NCI-H1436 (cell line): ENCODE measurements at regions not wholly inside any gene's neighbourhood (a gene's known extent, or its start where the extent isn't known, plus 50 kb on each side); places are given as distances from the start of the nearest gene placed in this dataset.

Experiments used
- DNase-seq: peaks from one replicate; lab custom pipeline; 2025; lab: John Stamatoyannopoulos, UW

DNA sequence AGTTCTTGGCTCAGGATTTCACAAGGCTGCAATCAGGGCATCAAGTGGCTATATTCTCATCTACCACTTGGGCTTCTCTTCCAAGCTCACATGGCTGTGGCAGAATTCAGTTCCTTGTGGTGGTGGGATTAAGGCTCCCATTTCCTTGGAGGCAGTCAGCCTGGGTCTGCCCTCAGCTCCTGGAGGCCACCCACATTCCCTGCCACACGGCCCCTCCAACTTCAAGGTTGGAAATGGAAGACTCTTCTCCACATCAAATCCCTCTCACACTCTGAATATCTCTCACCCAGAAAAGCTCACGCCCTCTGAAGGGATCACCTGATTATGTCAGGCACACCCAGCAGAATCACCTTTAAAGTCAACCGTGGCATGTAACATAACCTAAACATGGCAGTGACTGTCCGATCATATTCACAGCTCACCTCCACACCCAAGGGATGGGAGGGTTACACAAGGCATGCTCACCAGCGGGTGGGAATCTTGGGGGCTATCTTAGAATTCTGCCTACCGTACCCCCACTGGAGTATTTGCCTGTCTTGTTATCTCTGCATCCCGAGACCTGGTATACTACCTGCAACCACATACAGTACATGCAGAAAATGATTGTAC, 256.2 kb upstream of the KLHL29 start:
- DNase-seq: no peak

DNA sequence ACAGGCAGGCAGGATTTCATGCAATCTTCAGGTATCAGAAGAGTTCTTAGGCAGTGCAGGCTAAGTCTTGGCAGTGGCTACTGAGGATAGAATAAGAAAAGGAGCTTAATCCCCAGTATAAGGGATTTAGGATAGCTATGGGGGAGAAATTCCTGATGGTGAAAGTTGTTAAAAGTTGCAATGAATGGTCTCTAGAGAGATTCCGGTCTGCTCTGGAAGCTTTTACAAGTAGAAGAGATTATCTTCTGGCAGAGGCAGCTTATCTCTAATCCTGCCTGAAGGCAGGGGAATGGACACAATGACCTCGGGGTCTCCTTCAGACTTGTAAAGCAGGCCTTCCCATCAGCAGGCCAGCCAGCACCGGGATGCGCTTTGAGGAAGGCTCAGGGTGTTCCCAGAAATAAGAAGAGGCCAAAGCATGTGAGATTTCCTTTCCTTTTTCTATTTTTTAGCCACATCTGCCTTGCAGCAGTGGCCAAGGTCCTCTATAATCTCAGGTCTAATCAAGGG, 253.9 kb upstream of the KLHL29 start:
- no peak for DNase-seq

DNA sequence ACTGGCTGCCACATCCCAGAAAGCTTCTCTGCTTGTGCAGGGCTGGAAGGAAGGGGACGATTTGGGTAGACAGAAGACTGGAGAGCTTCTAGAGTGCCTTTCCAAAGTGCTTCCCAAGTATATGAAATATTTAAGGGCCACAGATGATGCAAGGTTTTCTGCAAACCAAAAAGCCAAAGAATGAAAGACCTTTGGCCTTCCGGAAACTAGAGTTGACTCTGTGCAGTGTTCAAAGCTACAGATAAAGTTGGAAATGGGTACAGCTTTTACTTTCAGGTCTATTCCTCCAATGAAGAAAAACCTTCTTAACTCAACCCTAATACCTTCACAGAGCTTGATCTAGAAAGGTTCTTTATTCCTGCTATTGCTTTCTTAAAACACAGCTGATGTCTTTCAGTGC, 253.0 kb upstream of the KLHL29 start:
- no peak for DNase-seq

DNA sequence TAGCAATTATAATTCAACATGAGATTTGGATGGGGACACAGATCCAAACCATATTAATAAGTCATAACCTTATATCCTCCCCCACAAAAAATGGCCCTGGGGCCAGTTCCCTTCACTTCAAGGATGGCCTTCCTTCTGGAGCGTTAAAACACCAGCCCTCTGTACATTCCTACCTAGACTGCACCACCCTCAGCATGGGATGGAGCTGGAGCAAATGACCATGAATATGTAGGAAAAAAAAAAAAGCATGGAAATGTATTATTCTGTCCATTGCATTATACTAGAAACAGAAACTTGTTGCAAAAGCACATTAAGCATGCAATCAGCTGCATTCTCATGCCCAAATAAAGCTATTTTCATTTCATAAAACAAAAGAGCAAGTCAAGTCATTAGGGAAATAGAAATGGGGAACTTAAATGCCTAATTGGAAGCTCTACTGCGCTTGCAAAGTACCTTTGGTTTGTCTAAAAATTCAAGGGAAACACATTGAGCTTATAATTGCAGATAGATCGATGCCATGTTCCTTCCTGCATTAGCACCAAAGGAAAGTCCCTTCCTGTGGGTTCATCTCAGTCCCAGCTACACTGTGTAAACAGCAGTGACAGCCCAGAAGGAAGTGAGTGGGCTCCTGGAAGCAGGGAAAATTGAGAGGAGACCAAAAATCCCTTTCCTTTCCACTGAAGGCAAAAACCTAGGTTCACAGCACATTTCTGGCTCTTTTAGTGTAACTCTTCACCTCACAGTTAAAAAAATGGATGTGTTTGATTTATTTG, 252.0 kb upstream of the KLHL29 start:
- DNase-seq: no peak

DNA sequence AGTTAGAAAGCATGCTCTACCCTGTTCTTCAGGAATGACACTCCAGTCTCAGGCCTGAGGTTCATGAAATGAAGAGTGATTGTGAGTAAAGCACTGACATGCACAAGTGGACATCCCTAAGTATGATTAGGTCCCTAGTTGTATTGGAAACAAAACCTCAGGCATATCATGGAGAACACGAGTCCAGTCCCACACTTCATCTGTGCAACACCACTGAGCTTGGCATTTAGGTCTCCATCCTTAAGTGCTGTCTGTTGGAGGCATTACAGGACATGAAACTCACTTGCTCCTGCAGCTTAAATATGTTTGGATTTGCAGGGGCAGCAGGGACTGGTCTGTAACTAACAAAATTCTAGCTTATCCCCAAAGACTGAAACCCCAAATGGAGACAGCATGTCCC, 250.3 kb upstream of the KLHL29 start:
- no peak for DNase-seq

DNA sequence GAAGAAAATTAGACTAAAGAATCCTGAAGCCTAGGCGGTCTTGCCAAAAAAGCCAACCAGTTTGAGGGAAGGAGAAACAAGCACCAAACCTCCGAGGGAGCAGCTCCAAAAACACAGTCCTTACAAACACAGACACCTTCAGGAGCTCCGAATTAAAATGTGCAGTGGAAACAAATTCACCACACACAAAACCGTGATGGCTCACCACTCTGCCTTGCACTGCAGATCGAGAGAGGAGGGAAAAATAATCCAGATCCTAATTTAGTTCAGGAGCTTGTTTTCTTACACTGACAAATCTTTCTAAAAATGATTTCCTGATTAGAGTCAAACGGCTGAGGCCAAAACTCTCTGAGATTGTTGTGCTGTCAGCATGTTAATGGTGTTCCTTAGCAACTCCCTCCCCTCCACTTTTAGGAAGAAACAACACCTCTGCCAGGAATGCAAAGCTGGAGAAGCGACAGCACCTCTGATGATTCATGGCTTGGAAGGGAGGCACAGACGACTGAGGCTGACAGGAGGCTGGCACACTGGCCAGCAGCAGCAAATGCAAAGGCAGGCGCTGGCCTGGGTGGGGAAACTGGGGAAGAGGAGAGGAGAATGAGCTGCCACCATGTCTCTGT, 249.4 kb upstream of the KLHL29 start:
- no peak for DNase-seq

DNA sequence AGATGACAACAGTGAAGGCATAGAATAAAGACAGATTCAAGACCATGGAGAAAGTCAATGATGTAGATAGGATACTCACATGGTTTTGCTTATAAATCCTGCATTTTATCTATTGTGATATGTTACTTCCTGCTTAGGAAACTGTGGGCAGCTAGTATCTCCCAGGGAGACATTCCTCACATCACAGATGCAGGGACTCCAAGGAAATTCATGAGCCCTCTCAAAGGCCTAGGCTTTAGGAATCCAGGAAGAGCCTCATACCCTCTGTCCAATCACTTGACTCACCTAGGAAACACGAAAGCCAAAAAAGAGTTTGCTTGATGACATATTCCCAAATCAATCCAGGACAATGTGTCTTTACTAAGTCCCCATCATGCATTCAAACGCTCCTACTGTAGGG, 247.8 kb upstream of the KLHL29 start:
- no peak for DNase-seq

DNA sequence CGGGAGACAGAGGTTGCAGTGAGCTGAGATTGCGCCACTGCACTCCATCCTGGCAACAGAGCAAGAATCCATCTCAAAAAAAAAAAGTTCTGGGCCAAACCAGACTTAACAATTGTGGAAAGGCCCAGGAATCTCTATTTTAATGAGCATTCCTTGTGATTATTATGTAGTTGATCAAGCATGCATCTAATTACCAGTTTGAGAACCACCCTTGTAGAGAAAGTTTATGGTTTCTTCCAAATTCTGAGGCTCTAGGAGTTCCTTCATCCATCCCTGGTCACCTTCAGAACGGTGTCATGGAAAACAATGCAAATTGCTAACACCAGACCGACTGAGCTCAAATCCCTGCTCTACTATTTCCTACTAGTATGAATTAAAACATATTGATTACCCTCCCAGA, 246.3 kb upstream of the KLHL29 start:
- DNase-seq: no peak

DNA sequence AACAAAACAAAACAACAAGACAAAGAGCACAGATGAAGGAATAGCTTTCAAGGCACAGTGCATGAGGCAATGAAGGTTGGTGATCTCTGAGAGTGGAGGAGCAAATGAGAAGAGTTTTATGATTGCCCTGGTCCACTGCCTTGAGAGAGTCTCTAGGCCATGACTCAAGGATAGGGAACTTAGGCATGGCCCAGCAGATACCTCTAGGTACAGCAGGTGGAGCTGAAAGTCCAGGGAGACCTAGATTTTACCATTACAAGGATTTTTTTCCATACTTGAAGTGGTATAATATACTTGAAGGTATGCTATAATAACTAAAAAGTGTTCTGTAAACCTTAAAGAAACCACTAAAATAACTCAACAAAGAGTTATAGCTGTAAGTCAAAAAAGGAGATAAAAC, 239.5 kb upstream of the KLHL29 start:
- no peak for DNase-seq

DNA sequence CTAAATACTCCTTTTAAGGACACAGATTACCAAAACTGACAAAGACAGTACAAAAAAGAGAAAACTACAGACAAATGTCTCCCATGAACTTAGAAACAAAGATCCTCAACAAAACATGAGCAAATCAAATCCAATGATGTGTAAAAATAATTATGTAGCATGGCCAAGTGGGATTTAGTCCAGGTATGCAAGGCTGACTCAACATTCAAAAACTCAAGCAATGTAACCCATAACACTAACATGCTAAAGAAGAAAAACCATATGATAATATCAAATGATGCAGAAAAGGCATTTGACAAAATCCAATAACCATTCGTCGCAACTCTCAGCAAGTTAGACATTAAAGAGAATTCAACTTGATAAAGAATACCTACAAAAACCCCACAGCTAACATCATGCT, 239.0 kb upstream of the KLHL29 start:
- no peak for DNase-seq

DNA sequence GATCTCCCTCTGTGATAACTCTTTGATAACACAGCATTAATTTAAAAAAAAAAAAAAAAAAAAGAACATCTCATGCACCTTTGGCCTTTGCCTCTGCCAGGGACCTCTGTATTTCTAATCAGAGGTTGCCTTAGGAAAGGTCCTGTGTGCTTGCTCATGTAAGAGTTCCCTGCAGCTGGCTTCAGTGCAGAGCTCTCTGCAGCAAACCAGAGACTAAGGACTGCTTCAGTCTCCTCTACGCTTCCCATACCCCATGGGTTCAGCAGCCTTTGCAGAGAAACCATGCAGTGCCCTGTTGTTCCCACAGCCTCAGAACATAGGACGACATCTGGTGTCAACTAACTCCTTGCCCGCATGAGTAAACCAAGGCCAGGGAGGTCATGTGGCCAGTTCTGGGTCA, 236.6 kb upstream of the KLHL29 start:
- no peak for DNase-seq

DNA sequence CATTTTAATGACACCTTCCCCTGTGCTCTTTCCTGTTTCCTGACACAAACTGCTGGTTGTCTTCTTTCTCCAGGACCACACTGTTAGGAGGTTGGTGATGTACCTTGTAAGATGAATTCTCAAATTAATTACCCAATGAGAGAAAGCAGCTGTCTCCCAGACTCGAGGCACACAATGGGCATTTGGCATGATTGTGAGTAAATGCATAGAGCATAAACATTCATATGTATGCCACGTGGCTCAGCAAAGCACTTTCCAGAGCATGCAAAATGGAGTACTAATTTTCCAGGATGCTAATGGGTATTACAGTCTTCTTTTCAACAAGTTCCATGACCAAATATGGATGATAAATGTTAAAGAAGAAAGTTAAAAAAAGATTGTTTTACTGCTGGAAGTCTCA, 235.2 kb upstream of the KLHL29 start:
- no peak for DNase-seq

DNA sequence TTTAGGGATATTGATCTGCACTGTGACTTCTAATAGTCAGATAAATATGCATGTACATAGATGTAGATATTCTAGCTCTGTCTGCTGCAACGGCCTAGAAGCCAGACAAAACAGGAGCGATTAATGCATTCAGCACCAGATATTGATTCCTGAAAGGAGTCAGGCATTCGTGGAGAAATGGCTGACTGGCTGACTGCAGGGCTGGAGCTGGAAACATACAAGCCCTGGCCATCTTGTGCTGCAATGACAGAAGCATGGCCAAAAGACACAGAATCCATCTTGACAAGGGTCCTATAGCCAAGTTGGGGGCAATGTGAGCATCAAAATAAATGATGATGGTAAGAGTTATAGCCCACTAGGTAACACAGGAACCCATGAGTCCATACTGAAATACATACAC, 231.5 kb upstream of the KLHL29 start:
- DNase-seq: no peak

DNA sequence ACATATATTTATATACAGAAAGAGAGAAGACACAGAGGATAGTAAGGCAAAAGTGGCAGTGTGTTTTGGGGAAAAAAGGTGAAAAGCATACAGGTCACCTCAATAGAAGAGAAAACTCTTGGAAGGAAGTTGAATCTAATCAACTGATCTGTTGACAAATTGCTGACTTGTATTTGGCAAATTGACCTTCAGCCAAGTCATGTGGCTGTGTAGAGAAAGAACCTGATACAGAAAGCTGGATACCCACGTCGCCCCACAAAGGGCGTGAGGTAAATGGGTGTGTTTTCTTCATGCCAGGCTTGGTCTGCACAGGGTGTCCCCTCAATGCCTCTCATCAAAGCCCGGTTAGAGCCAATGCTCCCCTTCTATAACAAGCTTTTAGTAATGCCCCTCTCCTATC, 230.0 kb upstream of the KLHL29 start:
- no peak for DNase-seq

DNA sequence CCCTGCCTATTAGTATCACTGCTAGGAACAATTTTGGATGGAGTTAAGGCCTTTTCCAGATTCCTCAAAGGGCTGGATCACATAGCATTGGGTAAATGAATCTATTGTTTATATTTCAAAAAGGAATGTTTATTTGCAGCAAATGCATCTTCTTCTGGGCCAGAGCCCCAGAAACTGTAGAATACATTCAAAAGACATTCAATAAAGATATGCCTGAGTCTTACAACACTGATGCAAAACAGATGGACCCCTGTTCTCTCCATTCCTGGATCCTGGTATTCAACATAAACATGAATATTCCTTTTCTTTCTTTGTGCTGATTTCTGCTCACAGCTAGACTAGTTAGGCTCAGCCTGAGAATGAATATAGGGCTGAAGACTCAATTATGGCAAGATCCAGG, 227.2 kb upstream of the KLHL29 start:
- DNase-seq: no peak

DNA sequence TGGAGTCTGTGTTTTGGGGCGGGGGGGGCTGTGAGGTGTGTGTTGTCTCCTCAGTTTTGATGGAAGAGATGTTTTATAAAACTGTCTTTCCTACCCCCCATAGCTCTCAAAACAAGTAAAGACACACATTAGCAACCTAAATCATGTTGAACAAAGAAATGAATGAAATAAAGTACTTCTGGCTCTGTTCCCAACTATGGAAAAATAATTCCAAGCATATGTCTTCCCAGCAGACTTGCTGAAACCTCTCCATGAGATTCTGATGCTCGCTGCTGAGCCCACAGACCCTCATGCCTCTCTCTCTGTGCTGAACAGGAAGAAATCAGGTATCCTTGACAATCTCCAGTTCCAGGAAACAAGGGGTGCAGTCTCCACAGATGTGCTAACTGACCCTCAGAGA, 226.7 kb upstream of the KLHL29 start:
- DNase-seq: no peak

DNA sequence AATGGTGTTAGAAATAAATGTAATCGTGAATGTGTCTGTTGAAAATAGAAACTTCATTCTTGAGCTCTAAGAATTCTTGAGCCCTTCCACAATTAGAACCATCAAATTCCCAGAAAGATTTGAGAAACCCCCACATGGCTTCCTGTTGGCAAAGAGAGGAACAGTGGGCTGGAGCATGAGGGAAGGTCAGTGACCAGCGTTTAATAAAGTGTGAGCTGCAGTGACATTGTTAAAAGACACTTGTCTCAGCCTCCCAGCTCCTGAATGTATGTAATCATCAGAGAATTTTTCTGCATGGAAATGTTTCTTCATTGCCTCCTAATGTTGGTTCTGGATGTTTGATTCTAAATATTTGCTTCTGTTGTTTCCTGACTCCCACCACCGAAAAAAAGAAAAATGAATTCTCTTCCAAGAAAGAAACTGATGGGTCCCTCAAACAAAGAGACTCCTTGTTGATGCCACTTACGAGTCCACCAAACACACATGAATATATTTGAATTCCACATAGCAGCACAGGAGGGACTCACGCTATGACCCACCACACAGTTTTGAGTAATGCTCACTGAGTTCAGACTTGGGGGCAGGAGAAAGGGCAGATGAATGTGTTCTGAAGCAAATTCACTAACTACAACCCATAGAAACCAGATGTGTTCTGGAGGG, 225.1 kb upstream of the KLHL29 start:
- no peak for DNase-seq

DNA sequence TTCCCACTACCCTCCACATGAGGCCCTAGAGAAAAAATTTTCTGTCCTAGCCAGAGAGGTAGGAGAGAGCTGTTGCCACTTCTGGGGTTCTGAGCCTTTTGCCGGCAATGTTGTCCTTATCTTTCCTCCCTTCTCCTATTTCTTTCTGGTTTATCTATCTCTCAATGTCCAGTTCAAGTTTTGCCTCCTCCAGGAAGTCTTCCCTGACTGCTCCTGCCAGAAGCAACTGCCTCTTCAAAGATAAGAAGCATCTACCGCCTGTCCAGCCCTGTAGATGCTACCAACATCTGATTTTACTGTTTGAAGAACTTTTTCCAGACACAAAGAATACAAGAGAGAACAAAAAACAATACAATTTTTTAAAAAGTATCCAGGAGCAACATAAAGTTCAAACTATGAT, 220.8 kb upstream of the KLHL29 start:
- no peak for DNase-seq

DNA sequence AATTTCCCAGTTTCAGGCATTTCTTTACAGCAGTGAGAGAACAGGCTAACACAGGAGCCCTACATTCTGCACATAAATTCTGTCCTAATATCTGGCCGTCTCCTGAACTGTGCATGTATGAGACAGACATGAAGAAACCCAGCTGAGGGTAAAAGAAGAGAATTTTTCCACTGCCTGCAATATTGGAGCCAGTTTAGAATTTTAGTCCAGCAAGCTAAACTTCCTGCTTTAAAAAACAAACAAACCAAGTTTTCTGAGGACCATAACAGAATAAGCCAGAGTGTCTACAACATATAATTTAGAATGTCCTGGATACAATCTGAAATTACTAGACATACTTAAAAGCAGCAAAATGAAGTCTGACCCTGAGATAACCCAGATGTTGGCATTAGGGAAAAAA, 215.1 kb upstream of the KLHL29 start:
- DNase-seq: no peak

DNA sequence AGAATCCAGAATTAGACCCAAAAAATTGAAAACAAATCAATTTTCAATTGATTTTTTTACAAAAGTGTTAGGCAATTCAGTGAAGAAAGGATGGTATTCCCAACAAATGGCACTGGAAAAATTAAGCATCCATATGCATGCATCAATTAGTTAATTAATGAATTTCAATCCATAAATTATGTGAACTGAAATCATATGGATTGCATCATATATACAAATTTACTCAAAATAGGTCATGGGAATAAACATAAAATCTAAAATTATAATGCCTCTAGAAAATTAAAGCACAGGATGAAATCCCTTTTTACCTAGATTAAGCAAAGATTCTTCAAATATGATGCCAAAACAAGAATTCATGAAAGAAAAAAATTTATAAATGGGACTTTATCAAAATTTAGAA, 213.9 kb upstream of the KLHL29 start:
- no peak for DNase-seq

DNA sequence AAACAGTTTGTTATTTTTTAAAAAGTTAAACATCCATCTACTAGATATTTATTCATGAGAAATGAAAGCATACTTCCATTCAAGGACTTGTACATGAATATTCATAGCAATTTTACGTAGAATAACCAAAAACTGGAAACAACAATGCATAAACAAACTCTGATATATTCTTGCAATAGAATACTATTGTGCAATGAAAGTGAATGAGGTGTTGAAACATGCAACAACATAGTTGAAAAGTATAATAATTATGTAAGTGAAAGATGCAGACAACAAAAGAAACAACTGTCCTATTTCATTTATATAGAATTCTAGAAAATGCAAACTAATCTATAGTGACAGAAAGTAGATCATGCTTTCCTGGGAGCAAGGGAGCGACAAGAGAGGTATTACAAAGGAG, 206.6 kb upstream of the KLHL29 start:
- DNase-seq: no peak

DNA sequence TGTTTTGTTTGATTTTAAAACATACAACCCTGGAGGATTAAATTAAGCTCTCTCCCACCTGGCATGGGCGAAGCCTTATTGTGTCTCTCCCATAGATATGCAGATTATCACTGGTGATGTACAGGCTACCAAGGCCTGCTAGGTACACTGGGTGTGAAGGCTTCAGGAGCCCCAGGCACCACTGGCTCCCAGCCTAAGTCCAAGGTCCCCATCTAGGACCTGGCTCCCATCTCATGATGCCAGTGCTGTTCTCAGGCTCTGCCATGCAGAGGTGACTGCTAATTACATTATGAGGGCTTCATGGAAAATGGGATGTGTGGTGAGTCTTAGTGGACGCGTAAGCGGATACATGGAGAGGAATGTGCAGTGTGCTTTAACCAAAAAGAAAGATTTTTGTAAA, 201.2 kb upstream of the KLHL29 start:
- no peak for DNase-seq
